Effector memory CD4-positive, alpha-beta T cell (primary cell): ENCODE measurements at regions not wholly inside any gene's neighbourhood (a gene's known extent, or its start where the extent isn't known, plus 50 kb on each side); places are given as distances from the start of the nearest gene placed in this dataset.
"Not testable (repeated sequence)": the region's sequence is repeated elsewhere in the genome, so short reads cannot be mapped to it uniquely, and the experiment has no call there.

Experiments
- DNase-seq, 3 donors: peaks; one replicate each; pipeline ENCODE4 v3.0.0-alpha.2; 2020
- H3K27ac ChIP-seq: 2 replicates; pipeline ENCODE4 v1.7.0; 2013; ENCODE audit warnings: mild to moderate bottlenecking, low read length, moderate library complexity; ENCODE audit not compliant: insufficient read depth, poor library complexity, severe bottlenecking
- H3K27me3 ChIP-seq: replicated peaks from 2 replicates; pipeline ENCODE4 v1.7.0; 2013; ENCODE audit warnings: mild to moderate bottlenecking, low read length; ENCODE audit not compliant: insufficient read depth, control insufficient read depth, poor library complexity, severe bottlenecking
- H3K36me3 ChIP-seq: 2 replicates; pipeline ENCODE4 v1.7.0; 2013; ENCODE audit warnings: mild to moderate bottlenecking, low read length, moderate library complexity; ENCODE audit not compliant: control insufficient read depth, insufficient read depth
- H3K4me1 ChIP-seq: 2 replicates; pipeline ENCODE4 v1.7.0; 2013; ENCODE audit warnings: low read length, mild to moderate bottlenecking; ENCODE audit not compliant: control insufficient read depth, insufficient read depth, poor library complexity, severe bottlenecking
- H3K4me3 ChIP-seq: 2 replicates; pipeline ENCODE4 v1.7.0; 2013; ENCODE audit warnings: low read length, low read depth, mild to moderate bottlenecking; ENCODE audit not compliant: insufficient read depth, poor library complexity, severe bottlenecking
- H3K9me3 ChIP-seq: 2 replicates; pipeline ENCODE4 v1.7.0; 2013; ENCODE audit warnings: mild to moderate bottlenecking, low read length, moderate library complexity; ENCODE audit not compliant: control insufficient read depth

DNA sequence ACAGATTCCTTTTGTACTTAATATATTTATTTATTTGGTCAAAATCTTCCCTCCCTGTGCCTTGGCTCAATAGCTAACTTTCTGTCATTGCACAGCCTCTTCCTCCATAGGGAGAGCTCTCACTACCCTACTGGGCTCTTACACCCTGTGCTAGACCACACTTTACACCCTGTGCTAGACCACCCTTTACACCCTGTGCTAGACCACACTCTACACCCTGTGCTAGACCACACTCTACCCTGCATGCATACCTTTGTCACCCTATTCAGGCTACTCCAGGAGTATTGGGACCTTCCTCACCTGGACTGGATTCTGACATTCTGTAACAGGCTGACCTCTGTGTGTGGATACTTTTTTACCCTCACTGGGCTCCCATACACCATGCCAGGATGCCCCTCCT, 298.5 kb upstream of the TPK1 start:
- H3K4me3 ChIP-seq = no peak overlapping the region
- H3K27ac ChIP-seq = no peak overlapping the region
- H3K36me3 ChIP-seq = no peaks in the 10 kb centered on the region
- no peaks in the 10 kb centered on the region for H3K27me3 ChIP-seq
- no peak for DNase-seq
- H3K4me1 ChIP-seq = no peaks in the 10 kb centered on the region
- H3K9me3 ChIP-seq = no peaks in the 10 kb centered on the region

DNA sequence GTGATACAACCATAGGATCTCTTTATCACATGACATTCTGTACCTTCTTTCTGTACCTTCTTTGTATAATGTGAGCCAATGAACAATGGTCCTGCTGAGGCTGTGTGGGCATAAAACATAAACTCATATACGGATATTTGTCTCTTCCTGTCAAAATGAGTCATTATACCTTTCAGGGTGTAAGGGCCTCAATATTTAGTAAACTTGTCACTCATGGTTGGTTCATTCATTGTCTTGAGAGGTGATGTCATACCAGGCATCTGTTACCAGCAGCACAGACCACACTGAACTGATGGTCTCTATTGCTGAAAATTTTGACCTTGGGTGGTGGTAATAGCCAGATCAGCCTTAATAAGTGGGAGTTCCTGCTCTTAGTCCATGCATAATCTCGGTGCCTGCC, 287.6 kb upstream of the TPK1 start:
- Histone ChIP-seq H3K9me3 (no peaks in the 10 kb centered on the region), H3K4me3 (no peak overlapping the region), H3K36me3 (no peaks in the 10 kb centered on the region), H3K27me3 (no peaks in the 10 kb centered on the region), H3K4me1 (no peaks in the 10 kb centered on the region), H3K27ac (no peak overlapping the region)
- DNase-seq = no peak

DNA sequence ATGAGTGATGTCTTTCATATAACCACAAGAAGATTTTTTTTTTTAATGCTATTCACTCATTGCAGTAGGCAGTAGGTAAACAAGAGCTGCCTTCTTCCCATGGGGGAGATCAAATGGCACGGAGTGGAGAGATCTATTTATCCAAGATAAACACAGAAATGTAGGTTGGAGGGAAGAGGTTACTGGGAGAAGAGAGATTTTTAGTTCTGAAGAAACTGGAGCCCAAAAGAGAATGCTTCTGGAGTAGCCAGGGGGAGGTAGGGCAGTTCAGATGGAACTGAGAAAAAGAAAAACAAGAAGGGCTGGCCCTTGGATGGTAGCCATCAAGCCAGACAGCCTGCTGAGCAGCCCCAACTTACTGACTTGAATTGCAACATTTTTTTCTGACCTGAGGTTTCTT, 270.1 kb upstream of the TPK1 start:
- Histone ChIP-seq H3K4me3 (no peak overlapping the region), H3K36me3 (no peaks in the 10 kb centered on the region)

DNA sequence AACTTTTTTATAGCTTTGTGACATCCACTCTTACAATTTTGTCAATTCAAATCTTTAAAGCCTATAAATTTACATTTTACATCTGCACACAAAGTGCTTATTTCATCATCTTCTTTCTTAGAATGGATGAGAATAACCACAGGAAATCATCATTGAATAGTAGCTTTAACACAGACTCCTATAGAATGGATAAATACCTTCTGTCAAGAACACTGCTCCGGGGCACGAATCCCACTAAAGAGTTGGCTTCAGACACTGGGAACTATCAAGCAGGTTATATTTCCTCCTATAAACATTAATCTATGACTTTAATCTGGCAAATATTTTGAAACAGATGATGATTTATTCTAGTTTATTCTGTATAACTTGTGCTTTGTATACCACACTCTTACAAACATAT, 269.7 kb upstream of the TPK1 start:
- Histone ChIP-seq H3K9me3 (no peaks in the 10 kb centered on the region), H3K36me3 (no peaks in the 10 kb centered on the region), H3K4me3 (no peak overlapping the region), H3K27me3 (no peaks in the 10 kb centered on the region), H3K27ac (no peak overlapping the region), H3K4me1 (no peaks in the 10 kb centered on the region)
- no peak for DNase-seq

More for the DNA sequence above, 270.1 kb upstream of the TPK1 start:
- Histone ChIP-seq H3K27ac (no peak overlapping the region), H3K9me3 (no peaks in the 10 kb centered on the region), H3K27me3 (no peaks in the 10 kb centered on the region), H3K4me1 (no peaks in the 10 kb centered on the region)
- DNase-seq = no peak

DNA sequence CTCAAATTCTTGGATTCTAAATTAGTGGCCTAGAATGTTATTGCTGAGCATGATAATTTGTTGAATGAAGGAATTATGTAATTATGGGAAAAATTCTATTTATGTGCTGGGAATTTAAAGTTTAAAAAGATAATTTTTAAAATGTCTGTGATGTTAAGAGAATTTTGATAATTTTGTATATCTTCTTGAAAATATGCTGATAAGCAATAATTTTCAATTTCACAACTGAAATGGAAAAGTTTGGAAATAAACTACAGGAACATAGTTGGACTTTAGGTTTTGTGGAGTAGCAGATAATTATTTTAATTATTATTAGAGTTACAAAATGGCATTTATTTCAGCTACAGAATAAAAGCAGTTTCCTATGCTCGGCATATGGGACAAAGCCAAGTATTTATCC, 268.5 kb upstream of the TPK1 start:
- H3K27ac ChIP-seq = no peak overlapping the region
- no peak for DNase-seq
- H3K4me3 ChIP-seq = no peak overlapping the region
- H3K9me3 ChIP-seq = no peaks in the 10 kb centered on the region
- no peaks in the 10 kb centered on the region for H3K27me3 ChIP-seq
- no peaks in the 10 kb centered on the region for H3K36me3 ChIP-seq
- no peaks in the 10 kb centered on the region for H3K4me1 ChIP-seq

DNA sequence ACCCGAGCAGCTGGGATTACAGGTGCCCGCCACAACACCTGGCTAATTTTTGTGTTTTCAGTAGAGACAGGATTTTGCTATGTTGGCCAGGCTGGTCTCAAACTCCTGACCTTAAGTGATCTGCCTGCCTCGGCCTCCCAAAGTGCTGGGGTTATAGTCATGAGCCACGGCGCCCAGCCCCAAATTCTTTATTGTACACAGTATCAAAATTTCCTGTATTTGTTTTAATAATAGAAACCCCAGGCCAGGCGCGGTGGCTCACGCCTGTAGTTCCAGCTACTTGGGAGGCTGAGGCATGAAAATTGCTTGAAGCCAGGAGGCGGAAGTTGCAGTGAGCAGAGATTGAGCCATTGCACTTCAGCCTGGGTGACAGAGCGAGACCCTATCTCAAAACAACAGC, 266.3 kb upstream of the TPK1 start:
- H3K9me3 ChIP-seq, DNase-seq, H3K27ac ChIP-seq, H3K36me3 ChIP-seq, H3K4me3 ChIP-seq, H3K27me3 ChIP-seq, H3K4me1 ChIP-seq: not testable (repeated sequence)

DNA sequence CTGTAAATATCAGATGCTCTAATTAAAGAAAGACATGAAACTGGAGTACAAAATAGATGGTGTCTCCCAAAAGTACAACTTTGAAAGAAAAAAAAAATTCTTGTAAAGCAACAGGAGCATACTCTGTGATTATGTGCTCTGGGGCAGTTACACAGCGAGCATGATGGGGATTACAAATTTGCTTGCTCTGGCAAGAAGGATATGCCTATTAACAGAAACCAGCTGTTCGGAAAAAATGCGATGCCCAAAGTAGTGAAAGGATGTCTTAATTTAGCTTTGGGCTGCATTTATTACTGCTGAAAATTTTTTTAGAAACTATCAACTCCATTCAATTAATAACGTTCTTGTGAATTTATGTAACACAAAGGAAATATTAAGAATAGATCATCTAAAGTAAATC, 256.9 kb upstream of the TPK1 start:
- Histone ChIP-seq H3K36me3 (no peaks in the 10 kb centered on the region), H3K9me3 (no peaks in the 10 kb centered on the region), H3K27ac (no peak overlapping the region), H3K4me3 (no peak overlapping the region), H3K27me3 (no peaks in the 10 kb centered on the region), H3K4me1 (no peaks in the 10 kb centered on the region)
- no peak for DNase-seq

DNA sequence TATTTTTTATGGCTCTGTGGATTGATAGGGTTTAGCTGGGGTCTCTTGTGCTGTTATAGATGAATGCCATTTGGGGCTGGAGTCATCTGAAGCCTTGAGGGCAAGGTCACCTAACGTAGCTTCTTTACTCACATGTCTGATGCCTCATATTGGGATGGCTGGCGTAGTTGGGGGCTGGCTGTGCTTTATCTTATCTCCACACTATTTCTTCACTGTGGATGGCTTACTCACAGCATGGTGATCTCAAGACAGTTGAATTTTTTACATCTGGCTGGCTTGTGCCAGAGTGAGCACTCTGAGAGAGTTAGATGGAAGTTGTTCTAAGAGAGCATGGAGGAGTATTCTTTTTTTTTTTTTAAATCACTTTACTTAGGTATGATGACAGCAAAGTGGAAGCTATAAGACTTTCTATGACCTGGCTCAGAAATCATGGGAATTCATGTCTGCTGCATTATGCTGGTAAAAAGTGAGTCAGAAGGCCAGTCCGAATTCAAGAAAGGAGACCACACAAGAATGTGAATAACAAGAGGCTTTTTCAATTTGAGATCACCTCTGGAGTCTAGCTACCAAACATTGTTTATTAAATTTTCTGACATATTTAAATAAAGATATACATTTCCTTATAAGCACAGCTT, 252.4 kb upstream of the TPK1 start:
- no peaks in the 10 kb centered on the region for H3K36me3 ChIP-seq
- H3K27me3 ChIP-seq = no peaks in the 10 kb centered on the region
- DNase-seq = no peak
- no peak overlapping the region for H3K27ac ChIP-seq
- H3K4me3 ChIP-seq = no peak overlapping the region
- H3K4me1 ChIP-seq = no peaks in the 10 kb centered on the region
- H3K9me3 ChIP-seq = no peaks in the 10 kb centered on the region

DNA sequence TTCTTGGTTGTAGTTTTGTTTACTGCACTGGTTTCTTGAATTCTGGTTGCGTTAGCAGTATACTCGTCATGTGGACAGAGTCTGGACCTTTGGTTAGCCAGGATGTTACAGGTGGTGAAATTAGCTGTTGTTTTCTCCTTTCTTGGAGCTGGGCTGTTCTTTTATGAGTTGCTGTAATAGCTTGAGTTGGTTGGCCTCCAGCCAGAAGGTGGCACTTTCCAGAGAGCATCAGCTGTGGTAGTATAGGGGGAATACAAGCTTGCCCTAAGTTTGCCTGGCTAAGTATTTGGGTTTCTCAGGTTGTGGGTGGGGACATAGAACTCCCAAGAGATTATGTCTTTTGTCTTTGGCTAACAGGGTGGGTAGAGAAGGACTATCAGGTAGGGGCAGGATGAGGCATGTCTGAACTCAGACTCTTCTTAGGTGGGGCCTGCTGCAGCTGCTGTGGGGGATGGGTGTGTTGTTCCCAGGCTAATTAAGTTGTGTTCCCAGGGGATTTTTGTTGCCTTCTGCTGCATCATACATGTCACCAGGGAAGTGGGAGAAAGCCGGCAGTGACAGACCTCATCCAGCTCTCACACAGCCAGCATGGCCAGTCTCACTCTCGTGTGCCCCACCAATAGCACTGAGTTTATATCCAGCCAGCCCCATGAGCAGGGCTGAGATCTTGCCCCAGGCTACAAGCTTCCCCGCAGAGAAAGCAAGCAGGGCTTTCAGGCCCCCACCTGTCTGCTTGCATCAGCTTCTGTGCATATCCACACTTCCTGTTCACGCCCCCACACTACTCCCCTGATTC, 246.7 kb upstream of the TPK1 start:
- DNase-seq = no peak
- no peaks in the 10 kb centered on the region for H3K36me3 ChIP-seq
- H3K4me3 ChIP-seq = no peak overlapping the region
- no peaks in the 10 kb centered on the region for H3K4me1 ChIP-seq
- no peaks in the 10 kb centered on the region for H3K27me3 ChIP-seq
- no peaks in the 10 kb centered on the region for H3K9me3 ChIP-seq
- H3K27ac ChIP-seq = no peak overlapping the region

DNA sequence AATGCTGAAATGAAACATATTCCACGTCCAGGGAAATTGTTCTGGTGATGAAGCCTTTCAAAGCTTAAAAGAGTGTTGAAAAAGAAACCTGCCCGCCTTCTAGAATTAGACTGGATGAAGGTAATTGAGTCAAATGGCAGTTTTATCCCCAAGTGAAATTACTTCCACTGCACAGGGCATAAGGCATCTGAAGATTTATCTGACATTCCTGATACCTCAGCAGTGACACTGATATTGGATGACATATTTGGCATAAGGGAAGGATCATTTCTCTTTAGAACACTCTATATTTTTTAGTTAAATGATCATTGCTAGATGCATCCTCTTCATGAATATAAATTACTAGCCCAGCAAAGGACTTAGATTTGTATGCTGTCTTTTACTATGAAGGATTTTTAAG, 229.6 kb upstream of the TPK1 start:
- no peak for DNase-seq
- no peaks in the 10 kb centered on the region for H3K36me3 ChIP-seq
- no peak overlapping the region for H3K27ac ChIP-seq
- H3K4me1 ChIP-seq = no peaks in the 10 kb centered on the region
- H3K9me3 ChIP-seq = no peaks in the 10 kb centered on the region
- no peaks in the 10 kb centered on the region for H3K27me3 ChIP-seq
- no peak overlapping the region for H3K4me3 ChIP-seq
